Activated CD8-positive, alpha-beta T cell treated with anti-CD3 and anti-CD28 coated beads for 36 hours (primary cell): ENCODE measurements at regions not wholly inside any gene's neighbourhood (a gene's known extent, or its start where the extent isn't known, plus 50 kb on each side); places are given as distances from the start of the nearest gene placed in this dataset.

Experiments used
- ATAC-seq: fragments of 200-7000 bp; cut with Tn5 transposase; one replicate; pipeline ENCODE4 v1.10.0; 2021; ENCODE audit warnings: mild to moderate bottlenecking, moderate library complexity
- CTCF ChIA-PET: fragments of 350-600 bp; sonication (Branson Sonifier 250); formaldehyde crosslinking; loops from one replicate; lab custom pipeline; 2021; ENCODE audit warnings: antibody characterized with exemption; lab: Charles Lee
- POLR2A ChIA-PET: fragments of 350-600 bp; sonication (Branson Sonifier 250); formaldehyde crosslinking; loops from one replicate; lab custom pipeline; 2021; ENCODE audit warnings: antibody characterized with exemption; lab: Charles Lee
- DNase-seq: peaks from one replicate; pipeline ENCODE4 v3.0.0-alpha.2; 2020
- H3K27ac Mint-ChIP-seq: one replicate; pipeline ENCODE4 v1.8.0; 2021; ENCODE audit warnings: mild to moderate bottlenecking, mixed read lengths
- H3K27me3 Mint-ChIP-seq: one replicate; pipeline ENCODE4 v1.8.0; 2021; ENCODE audit warnings: mixed read lengths
- H3K36me3 Mint-ChIP-seq: one replicate; pipeline ENCODE4 v1.8.0; 2021; ENCODE audit warnings: low read depth, mixed read lengths
- H3K4me1 Mint-ChIP-seq: one replicate; pipeline ENCODE4 v1.8.0; 2021; ENCODE audit warnings: low read depth, mixed read lengths
- H3K4me3 Mint-ChIP-seq: one replicate; pipeline ENCODE4 v1.8.0; 2021; ENCODE audit warnings: mild to moderate bottlenecking, moderate library complexity, mixed read lengths
- H3K9me3 Mint-ChIP-seq: one replicate; pipeline ENCODE4 v1.8.0; 2021; ENCODE audit warnings: mixed read lengths
- CTCF ChIP-seq: fragments of 200-600 bp; IDR thresholded peaks from one replicate; pipeline ENCODE4 v1.8.0; 2022; ENCODE audit warnings: antibody characterized with exemption, mild to moderate bottlenecking
- intact Hi-C: fragments of 100-400 bp; cut with micrococcal nuclease; formaldehyde crosslinking; loops from one replicate; pipeline ENCODE4 v1.10.0; 2022

GRCh38 chr11:69907611-69908010, 88.4 kb upstream of the FGF3 start:
- intact Hi-C loops, result no loop called here
- ChIA-PET CTCF (interaction anchor here (1.0 to 1.9 kb wide), 2 partner anchors 11 to 284 kb away, joined by 3 to 5 read pairs; no protein-coding TSS in a partner anchor), POLR2A (no interaction called here)
- DNase-seq, result no peak
- no peaks in the 10 kb centered on the region for H3K9me3 Mint-ChIP-seq
- no peaks in the 10 kb centered on the region for H3K36me3 Mint-ChIP-seq
- no peak for ATAC-seq
- H3K27me3 Mint-ChIP-seq, result peaks cover 16% of the 10 kb centered on the region
- H3K4me1 Mint-ChIP-seq, result no peaks in the 10 kb centered on the region
- no peak overlapping the region for H3K27ac Mint-ChIP-seq
- no peak for TF ChIP-seq CTCF
- H3K4me3 Mint-ChIP-seq, result no peak overlapping the region

GRCh38 chr11:69908511-69909220, 89.5 kb upstream of the FGF3 start:
- POLR2A ChIA-PET, result no interaction called here
- H3K9me3 Mint-ChIP-seq, result no peaks in the 10 kb centered on the region
- no peaks in the 10 kb centered on the region for H3K4me1 Mint-ChIP-seq
- H3K27ac Mint-ChIP-seq, result no peak overlapping the region
- intact Hi-C loops, result no loop called here
- peaks cover 17% of the 10 kb centered on the region for H3K27me3 Mint-ChIP-seq
- CTCF ChIA-PET, result interaction anchor here (1.0 to 1.9 kb wide), 3 partner anchors 10 to 288 kb away, joined by 3 to 5 read pairs (median 4); no protein-coding TSS in a partner anchor
- H3K36me3 Mint-ChIP-seq, result no peaks in the 10 kb centered on the region
- no peak for DNase-seq
- TF ChIP-seq CTCF, result no peak
- no peak overlapping the region for H3K4me3 Mint-ChIP-seq
- ATAC-seq, result no peak

- H3K4me3 Mint-ChIP-seq, result no peak overlapping the region
- no peaks in the 10 kb centered on the region for H3K36me3 Mint-ChIP-seq
- H3K27ac Mint-ChIP-seq, result no peak overlapping the region
- peak; percentile 23 for DNase-seq
- intact Hi-C loops, result no loop called here
- H3K4me1 Mint-ChIP-seq, result no peaks in the 10 kb centered on the region
- no peaks in the 10 kb centered on the region for H3K9me3 Mint-ChIP-seq
- ChIA-PET CTCF (interaction anchor here (0.8 to 1.8 kb wide), 7 partner anchors 8 to 287 kb away, joined by 3 to 8 read pairs (median 3); no protein-coding TSS in a partner anchor), POLR2A (no interaction called here)
- peak; percentile 61 for TF ChIP-seq CTCF
- H3K27me3 Mint-ChIP-seq, result peaks cover 17% of the 10 kb centered on the region
- ATAC-seq, result no peak
Observed at GRCh38 chr11:69909561-69910518, 90.6 kb upstream of the FGF3 start.

- Mint-ChIP-seq H3K9me3 (no peaks in the 10 kb centered on the region), H3K27ac (no peak overlapping the region), H3K4me1 (no peaks in the 10 kb centered on the region), H3K4me3 (no peak overlapping the region), H3K36me3 (no peaks in the 10 kb centered on the region), H3K27me3 (peaks cover 25% of the 10 kb centered on the region)
- ChIA-PET POLR2A (no interaction called here), CTCF (interaction anchor here (0.8 to 1.8 kb wide), 5 partner anchors 8 to 286 kb away, joined by 3 to 8 read pairs (median 3); no protein-coding TSS in a partner anchor)
- DNase-seq, result no peak
- intact Hi-C loops, result no loop called here
- ATAC-seq, result no peak
- no peak for TF ChIP-seq CTCF
Observed at GRCh38 chr11:69910519-69911309, 91.5 kb upstream of the FGF3 start.
